ENCODE measurements at regions not wholly inside any gene's neighbourhood (a gene's known extent, or its start where the extent isn't known, plus 50 kb on each side); places are given as distances from the start of the nearest gene placed in this dataset.
A peak's percentile ranks its signal among the peaks of the same experiment; 100 is the strongest.

GRCh38 chr17:77872714-77873499 is 85.6 kb upstream of the TNRC6C start (continued):
- TF ChIP-seq ZMIZ1 (IDR thresholded peaks at IDR 0.05; ENCODE audit: low read depth in 2 of 2, low read length in 2 of 2), result no peak
- 0 out of 2 replicates have a peak, but pooled peaks have one; percentile 16 for TF ChIP-seq BHLHE40 (IDR thresholded peaks at IDR 0.05; ENCODE audit: low read length)
- TF ChIP-seq ZNF224 (CRISPR knock-in tag; IDR thresholded peaks at IDR 0.05), result no peak
- peak in 1 of 2 experiments; percentile 46; a peak in 1 of 4 replicates for TF ChIP-seq KDM1A (IDR thresholded peaks at IDR 0.05)
- TF ChIP-seq FOXJ3 (CRISPR knock-in tag; IDR thresholded peaks at IDR 0.05), result no peak
- TF ChIP-seq RAD51 (IDR thresholded peaks at IDR 0.05; ENCODE audit: borderline replicate concordance, low read depth), result no peak
- TF ChIP-seq MYNN (IDR thresholded peaks at IDR 0.05), result peak; percentile 90
- TF ChIP-seq MYNN (CRISPR knock-in tag; IDR thresholded peaks at IDR 0.05), result no peak
- TF ChIP-seq ELF4 (CRISPR knock-in tag; IDR thresholded peaks at IDR 0.05), result no peak
- TF ChIP-seq ILF3 (IDR thresholded peaks at IDR 0.05; ENCODE audit: borderline replicate concordance), result no peak
- TF ChIP-seq, protein P1, sequence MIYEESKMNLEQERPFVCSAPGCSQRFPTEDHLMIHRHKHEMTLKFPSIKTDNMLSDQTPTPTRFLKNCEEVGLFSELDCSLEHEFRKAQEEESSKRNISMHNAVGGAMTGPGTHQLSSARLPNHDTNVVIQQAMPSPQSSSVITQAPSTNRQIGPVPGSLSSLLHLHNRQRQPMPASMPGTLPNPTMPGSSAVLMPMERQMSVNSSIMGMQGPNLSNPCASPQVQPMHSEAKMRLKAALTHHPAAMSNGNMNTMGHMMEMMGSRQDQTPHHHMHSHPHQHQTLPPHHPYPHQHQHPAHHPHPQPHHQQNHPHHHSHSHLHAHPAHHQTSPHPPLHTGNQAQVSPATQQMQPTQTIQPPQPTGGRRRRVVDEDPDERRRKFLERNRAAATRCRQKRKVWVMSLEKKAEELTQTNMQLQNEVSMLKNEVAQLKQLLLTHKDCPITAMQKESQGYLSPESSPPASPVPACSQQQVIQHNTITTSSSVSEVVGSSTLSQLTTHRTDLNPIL (CRISPR knock-in tag; IDR thresholded peaks at IDR 0.05), result no peak
- no peak for TF ChIP-seq PHB (CRISPR knock-in tag; IDR thresholded peaks at IDR 0.05)
- TF ChIP-seq ZNF253 (CRISPR knock-in tag; conservative IDR thresholded peaks at IDR 0.05), result no peak
- TF ChIP-seq SRSF3 (IDR thresholded peaks at IDR 0.05; ENCODE audit: insufficient read depth, low read length), result no peak
- TF ChIP-seq, protein P2, sequence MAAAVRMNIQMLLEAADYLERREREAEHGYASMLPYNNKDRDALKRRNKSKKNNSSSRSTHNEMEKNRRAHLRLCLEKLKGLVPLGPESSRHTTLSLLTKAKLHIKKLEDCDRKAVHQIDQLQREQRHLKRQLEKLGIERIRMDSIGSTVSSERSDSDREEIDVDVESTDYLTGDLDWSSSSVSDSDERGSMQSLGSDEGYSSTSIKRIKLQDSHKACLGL (CRISPR knock-in tag; IDR thresholded peaks at IDR 0.05; ENCODE audit: borderline replicate concordance, poor library complexity, severe bottlenecking), result no peak
- TF ChIP-seq SMAD3 (CRISPR knock-in tag; conservative IDR thresholded peaks at IDR 0.05), result no peak
- peak; percentile 98 for TF ChIP-seq ZBTB43 (CRISPR knock-in tag; IDR thresholded peaks at IDR 0.05)
- TF ChIP-seq RNF2 (IDR thresholded peaks at IDR 0.05), result no peak
- no peak for TF ChIP-seq RBM15 (IDR thresholded peaks at IDR 0.05; ENCODE audit: insufficient read depth, low read length)
- TF ChIP-seq MBD2 (IDR thresholded peaks at IDR 0.05; ENCODE audit: borderline replicate concordance, low read depth), result no peak
- TF ChIP-seq TAF9B (IDR thresholded peaks at IDR 0.05; ENCODE audit: partially characterized antibody), result no peak
- no peak for TF ChIP-seq ZNF197 (CRISPR knock-in tag; IDR thresholded peaks at IDR 0.05; ENCODE audit: low read depth)
- no peak for TF ChIP-seq RCOR1 (IDR thresholded peaks at IDR 0.05; ENCODE audit: borderline replicate concordance in 1 of 2, low read depth in 2 of 2, low read length in 2 of 2)
- no peak for TF ChIP-seq TBL1XR1 (IDR thresholded peaks at IDR 0.05; ENCODE audit: low read length in 2 of 2)
